Nephron progenitor cell (in vitro differentiated cells): ENCODE measurements at regions not wholly inside any gene's neighbourhood (a gene's known extent, or its start where the extent isn't known, plus 50 kb on each side); places are given as distances from the start of the nearest gene placed in this dataset.
"Not testable (repeated sequence)": the region's sequence is repeated elsewhere in the genome, so short reads cannot be mapped to it uniquely, and the experiment has no call there.

Experiments
- DNase-seq: peaks from one replicate; pipeline ENCODE4 v3.0.0; 2021
- H3K27ac Mint-ChIP-seq: 2 replicates; pipeline ENCODE4 v1.8.0; 2021; ENCODE audit warnings: mild to moderate bottlenecking, moderate library complexity, mixed read lengths
- H3K27me3 Mint-ChIP-seq: 2 replicates; pipeline ENCODE4 v1.8.0; 2021; ENCODE audit warnings: mild to moderate bottlenecking, low read depth, mixed read lengths; ENCODE audit not compliant: poor library complexity
- H3K36me3 Mint-ChIP-seq: 2 replicates; pipeline ENCODE4 v1.8.0; 2021; ENCODE audit warnings: low read depth, mixed read lengths
- H3K4me1 Mint-ChIP-seq: 2 replicates; pipeline ENCODE4 v1.8.0; 2021; ENCODE audit warnings: mixed read lengths
- H3K4me3 Mint-ChIP-seq: 2 replicates; pipeline ENCODE4 v1.8.0; 2021; ENCODE audit warnings: mild to moderate bottlenecking, moderate library complexity, mixed read lengths
- H3K9me3 Mint-ChIP-seq: 2 replicates; pipeline ENCODE4 v1.8.0; 2021; ENCODE audit warnings: mild to moderate bottlenecking, moderate library complexity, mixed read lengths
- TF ChIP-seq, protein P1 (sequence below): fragments of 200-600 bp; sonication (generic); IDR thresholded peaks from 2 replicates; pipeline ENCODE4 v1.5.0; 2021; ENCODE audit warnings: antibody characterized with exemption

DNA sequence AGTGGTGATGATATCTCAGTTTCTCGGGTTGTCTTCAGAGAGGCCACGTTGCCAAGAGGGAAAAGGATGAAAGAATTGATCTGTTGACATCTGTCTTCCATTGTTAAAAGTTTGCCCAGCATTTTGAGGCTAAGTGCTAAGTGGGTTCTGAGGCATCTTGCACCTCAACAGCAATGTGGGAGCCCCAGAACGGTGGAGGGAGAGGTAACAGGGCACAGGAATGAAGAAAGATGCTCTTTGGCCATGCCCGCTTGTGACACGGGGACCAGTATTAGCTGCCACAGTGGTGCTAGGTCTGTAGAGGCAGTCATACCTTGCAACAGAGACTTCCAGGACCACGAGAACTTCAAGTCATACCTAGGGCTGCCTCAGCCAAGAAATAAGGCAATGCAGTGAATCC lies 106.6 kb upstream of the NUPR2 start:
- no peaks in the 10 kb centered on the region for H3K36me3 Mint-ChIP-seq
- H3K27me3 Mint-ChIP-seq: no peaks in the 10 kb centered on the region
- no peak overlapping the region for H3K27ac Mint-ChIP-seq
- no peaks in the 10 kb centered on the region for H3K4me1 Mint-ChIP-seq
- TF ChIP-seq, protein P1, sequence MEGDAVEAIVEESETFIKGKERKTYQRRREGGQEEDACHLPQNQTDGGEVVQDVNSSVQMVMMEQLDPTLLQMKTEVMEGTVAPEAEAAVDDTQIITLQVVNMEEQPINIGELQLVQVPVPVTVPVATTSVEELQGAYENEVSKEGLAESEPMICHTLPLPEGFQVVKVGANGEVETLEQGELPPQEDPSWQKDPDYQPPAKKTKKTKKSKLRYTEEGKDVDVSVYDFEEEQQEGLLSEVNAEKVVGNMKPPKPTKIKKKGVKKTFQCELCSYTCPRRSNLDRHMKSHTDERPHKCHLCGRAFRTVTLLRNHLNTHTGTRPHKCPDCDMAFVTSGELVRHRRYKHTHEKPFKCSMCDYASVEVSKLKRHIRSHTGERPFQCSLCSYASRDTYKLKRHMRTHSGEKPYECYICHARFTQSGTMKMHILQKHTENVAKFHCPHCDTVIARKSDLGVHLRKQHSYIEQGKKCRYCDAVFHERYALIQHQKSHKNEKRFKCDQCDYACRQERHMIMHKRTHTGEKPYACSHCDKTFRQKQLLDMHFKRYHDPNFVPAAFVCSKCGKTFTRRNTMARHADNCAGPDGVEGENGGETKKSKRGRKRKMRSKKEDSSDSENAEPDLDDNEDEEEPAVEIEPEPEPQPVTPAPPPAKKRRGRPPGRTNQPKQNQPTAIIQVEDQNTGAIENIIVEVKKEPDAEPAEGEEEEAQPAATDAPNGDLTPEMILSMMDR: no peak
- peaks cover 87% of the 10 kb centered on the region for H3K9me3 Mint-ChIP-seq
- no peak overlapping the region for H3K4me3 Mint-ChIP-seq
- no peak for DNase-seq

DNA sequence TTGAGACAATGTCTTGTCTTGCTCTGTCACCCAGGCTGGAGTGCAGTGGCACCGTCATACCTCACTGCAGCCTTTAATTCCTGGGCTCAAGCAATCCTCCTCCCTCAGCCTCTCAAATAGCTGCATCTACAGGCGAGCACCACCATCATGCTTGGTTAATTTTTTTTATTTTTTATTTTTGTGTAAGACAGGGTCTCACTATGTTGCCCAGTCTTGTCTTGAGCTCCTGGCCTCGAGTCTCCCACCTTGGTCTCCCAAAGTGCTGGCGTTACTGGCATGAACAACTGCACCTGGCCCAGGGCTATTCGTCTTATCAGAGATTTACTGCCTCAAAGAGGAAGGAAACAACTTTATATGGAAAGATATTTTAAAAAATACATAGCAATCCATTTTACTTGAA lies 102.8 kb upstream of the NUPR2 start:
- no peak for DNase-seq
- TF ChIP-seq, protein P1: no peak
- Mint-ChIP-seq H3K27me3 (peaks cover 5% of the 10 kb centered on the region), H3K4me1 (no peaks in the 10 kb centered on the region), H3K27ac (no peak overlapping the region), H3K36me3 (no peaks in the 10 kb centered on the region), H3K4me3 (no peak overlapping the region), H3K9me3 (peaks cover 92% of the 10 kb centered on the region)

DNA sequence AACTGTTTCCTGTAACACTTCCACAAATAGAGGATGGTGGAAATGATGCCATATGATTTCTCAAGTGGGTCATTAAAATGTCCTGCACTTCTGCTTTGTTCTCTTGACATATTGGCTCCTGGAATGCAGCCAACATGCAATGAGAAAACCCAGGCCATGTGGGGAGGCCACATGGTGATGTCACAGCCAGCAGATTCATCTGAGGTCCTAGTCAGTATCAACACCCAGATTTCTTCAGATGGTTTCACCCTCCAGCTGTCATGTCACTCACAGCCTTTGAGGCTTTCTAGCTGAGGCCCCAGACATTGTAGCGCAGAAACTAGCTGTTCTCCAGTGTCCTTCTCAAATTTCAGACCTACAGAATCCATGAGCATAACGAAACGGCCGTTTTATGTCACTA lies 102.3 kb upstream of the NUPR2 start:
- Mint-ChIP-seq H3K27ac (no peak overlapping the region), H3K36me3 (no peaks in the 10 kb centered on the region), H3K27me3 (peaks cover 5% of the 10 kb centered on the region), H3K9me3 (peaks cover 92% of the 10 kb centered on the region), H3K4me3 (no peak overlapping the region), H3K4me1 (no peaks in the 10 kb centered on the region)
- TF ChIP-seq, protein P1: no peak
- no peak for DNase-seq

DNA sequence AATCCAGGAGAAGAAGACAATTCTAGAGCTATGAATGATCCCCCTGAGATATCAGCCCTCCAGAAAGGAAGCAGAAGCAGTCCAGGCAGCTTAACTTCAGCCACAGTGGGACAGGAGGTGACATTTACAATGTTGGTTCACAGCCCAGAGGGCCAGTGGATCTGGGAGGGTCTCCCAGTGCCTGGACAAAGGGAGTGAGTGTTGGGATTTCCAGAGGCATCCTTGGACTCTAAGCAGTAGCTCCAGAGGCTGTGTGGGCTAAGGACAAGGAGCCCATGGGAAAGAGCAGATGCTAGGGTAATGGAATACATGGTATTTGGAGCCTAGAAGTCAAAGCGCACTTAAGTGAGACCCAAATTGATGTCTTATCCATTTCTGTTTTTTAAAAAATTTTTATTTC lies 97.4 kb upstream of the NUPR2 start:
- H3K4me3 Mint-ChIP-seq: no peak overlapping the region
- H3K9me3 Mint-ChIP-seq: peaks cover 98% of the 10 kb centered on the region
- no peaks in the 10 kb centered on the region for H3K36me3 Mint-ChIP-seq
- TF ChIP-seq, protein P1: no peak
- no peak for DNase-seq
- H3K4me1 Mint-ChIP-seq: no peaks in the 10 kb centered on the region
- peaks cover 11% of the 10 kb centered on the region for H3K27me3 Mint-ChIP-seq
- no peak overlapping the region for H3K27ac Mint-ChIP-seq

DNA sequence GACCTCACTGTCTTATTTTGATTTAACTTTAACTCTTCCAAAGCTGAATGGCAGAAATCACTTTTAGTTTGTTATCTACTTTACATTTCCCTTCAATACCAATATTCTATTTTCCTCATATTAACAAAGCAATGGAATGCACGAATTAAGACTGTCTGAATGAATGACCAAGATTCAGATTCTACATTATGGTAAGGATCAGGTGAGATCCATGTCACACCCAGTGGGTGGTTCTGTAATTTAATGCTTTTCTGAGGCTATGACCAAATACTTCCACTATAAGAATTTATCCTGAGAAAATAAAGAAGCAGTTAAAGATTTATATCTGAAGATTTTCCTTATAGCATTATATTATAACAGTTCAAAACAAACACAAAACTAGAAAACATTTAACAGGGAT lies 90.2 kb upstream of the NUPR2 start:
- H3K9me3 Mint-ChIP-seq: peaks cover 83% of the 10 kb centered on the region
- H3K4me1 Mint-ChIP-seq: no peaks in the 10 kb centered on the region
- H3K36me3 Mint-ChIP-seq: peaks cover 5% of the 10 kb centered on the region
- H3K4me3 Mint-ChIP-seq: no peak overlapping the region
- no peak for DNase-seq
- no peak overlapping the region for H3K27ac Mint-ChIP-seq
- H3K27me3 Mint-ChIP-seq: peaks cover 2% of the 10 kb centered on the region
- TF ChIP-seq, protein P1: no peak

DNA sequence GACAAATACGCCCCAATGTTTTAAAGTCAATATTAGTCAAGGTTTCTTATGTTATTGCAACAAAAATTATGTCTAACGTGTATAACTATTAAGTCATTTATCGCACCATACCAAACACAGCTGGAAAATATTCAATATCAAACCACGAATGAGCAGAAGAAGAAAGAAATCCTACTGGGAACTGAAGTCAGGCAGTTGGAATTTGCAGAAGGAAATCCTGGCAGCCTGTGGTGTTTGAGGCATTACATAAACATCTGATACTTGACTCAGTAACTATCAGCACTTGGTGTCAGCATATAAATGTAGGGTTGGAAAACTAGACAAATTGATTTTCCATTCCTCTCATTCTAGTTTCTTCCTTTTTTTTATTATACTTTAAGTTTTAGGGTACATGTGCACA lies 83.4 kb upstream of the NUPR2 start:
- Mint-ChIP-seq H3K36me3 (peaks cover 5% of the 10 kb centered on the region), H3K27me3 (peaks cover 2% of the 10 kb centered on the region), H3K27ac (no peak overlapping the region), H3K9me3 (peaks cover 88% of the 10 kb centered on the region), H3K4me1 (no peaks in the 10 kb centered on the region), H3K4me3 (no peak overlapping the region)
- no peak for DNase-seq
- TF ChIP-seq, protein P1: no peak

DNA sequence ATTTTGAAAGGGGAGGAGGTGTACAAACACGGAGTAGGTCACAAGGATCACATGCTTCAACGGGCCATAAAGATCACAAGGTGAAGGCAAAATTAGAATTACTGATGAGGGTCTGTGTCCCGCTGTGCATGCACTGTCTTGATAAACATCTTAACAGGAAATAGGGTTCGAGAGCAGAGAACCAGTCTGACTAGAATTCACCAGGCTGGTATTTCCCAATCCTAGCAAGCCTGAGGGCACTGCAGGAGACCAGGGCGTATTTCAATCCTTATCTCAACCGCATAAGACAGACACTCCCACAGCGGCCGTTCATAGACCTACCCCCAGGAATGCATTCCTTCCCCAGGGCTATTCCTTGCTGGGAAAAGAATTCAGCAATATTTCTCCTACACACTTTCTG lies 80.0 kb upstream of the NUPR2 start:
- not testable (repeated sequence) for H3K36me3 Mint-ChIP-seq, H3K4me3 Mint-ChIP-seq, DNase-seq, H3K27ac Mint-ChIP-seq, H3K4me1 Mint-ChIP-seq, H3K27me3 Mint-ChIP-seq
- peaks cover 89% of the 10 kb centered on the region for H3K9me3 Mint-ChIP-seq
